ENCODE measurements at regions not wholly inside any gene's neighbourhood (a gene's known extent, or its start where the extent isn't known, plus 50 kb on each side); places are given as distances from the start of the nearest gene placed in this dataset.

DNA sequence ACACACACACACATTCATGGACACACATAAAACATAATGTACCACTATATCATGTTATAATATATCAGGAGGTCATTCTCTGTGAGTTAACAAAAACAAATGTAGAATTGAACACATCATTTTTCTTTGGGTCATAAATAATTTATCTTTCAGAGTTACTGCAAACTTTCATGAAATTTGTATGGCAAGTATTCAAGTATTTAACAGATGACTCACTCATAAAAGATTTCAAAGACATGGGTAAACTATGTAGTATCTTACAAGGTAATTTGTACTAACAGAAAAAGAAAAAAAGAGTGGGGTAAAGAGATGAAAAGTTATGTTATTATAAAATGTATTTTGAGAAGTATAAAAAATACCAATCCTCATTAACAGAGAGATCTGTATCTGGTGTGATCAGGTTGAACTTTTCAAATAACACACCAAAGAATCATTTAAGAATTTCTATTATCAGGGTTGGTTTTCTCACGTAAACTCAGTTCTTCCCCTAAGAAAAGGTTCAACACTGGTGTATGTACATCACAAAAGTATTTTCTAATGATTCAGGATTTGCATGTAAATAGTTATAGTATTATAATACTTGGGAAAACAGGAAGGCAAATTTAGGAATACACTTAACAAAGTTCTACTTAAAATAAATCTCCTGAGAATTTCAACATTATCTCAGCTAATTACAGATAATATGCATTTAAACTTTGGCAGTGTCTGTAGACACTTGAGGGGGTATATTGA lies 933.1 kb upstream of the LRRN3 start:
- TF ChIP-seq CTCF (IDR thresholded peaks at IDR 0.05) (no peak), EZH2 (IDR thresholded peaks at IDR 0.05) (no peak)

Measured in neural progenitor cell (in vitro differentiated cells).